GM12865 (cell line): ENCODE measurements at regions not wholly inside any gene's neighbourhood (a gene's known extent, or its start where the extent isn't known, plus 50 kb on each side); places are given as distances from the start of the nearest gene placed in this dataset.
"Not testable (repeated sequence)": the region's sequence is repeated elsewhere in the genome, so short reads cannot be mapped to it uniquely, and the experiment has no call there.

Experiments used
- DNase-seq: peaks from one replicate; pipeline ENCODE4 v3.0.0; 2010; ENCODE audit warnings: low read depth
- H3K4me3 ChIP-seq: 2 replicates; pipeline ENCODE4 v1.5.1; 2011; ENCODE audit warnings: mild to moderate bottlenecking, low read depth, low read length, control low read depth
- TF ChIP-seq, protein P1 (sequence below): IDR thresholded peaks from 2 replicates; pipeline ENCODE4 v1.5.1; 2011; ENCODE audit warnings: low read length, control low read depth, low read depth, inconsistent platforms; ENCODE audit not compliant: insufficient read depth; ENCODE audit errors: missing control alignments

DNA sequence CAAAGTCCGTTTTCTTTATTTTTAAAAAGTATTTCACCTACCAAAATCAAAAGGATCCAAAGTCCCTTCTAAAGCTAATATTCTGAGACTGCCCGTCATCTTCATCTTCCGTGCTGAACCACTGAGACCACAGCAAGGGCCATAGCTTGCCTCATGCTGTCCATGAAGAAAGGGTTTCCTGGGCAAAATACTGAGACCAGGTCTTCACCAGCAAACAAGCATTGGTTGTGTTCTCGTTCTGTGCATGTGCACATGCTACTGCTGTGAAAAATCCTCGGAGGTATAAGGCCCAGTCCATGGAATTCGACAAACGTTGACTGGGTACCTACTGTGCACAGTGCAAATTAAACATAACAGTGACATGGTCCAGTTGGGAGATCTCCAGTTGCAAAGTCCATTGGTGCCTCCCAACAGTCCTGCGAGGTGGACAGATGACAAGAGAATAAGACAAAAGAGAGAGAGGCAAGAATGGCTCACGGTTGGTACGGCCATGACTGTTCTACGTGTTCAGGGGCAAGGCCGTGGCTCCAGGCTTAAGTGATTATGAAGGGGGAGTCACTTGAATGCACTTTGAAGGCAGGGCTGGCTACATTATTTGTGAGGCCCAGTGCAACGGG is 192.6 kb upstream of the GLI2 start:
- no peak for DNase-seq
- TF ChIP-seq, protein P1, sequence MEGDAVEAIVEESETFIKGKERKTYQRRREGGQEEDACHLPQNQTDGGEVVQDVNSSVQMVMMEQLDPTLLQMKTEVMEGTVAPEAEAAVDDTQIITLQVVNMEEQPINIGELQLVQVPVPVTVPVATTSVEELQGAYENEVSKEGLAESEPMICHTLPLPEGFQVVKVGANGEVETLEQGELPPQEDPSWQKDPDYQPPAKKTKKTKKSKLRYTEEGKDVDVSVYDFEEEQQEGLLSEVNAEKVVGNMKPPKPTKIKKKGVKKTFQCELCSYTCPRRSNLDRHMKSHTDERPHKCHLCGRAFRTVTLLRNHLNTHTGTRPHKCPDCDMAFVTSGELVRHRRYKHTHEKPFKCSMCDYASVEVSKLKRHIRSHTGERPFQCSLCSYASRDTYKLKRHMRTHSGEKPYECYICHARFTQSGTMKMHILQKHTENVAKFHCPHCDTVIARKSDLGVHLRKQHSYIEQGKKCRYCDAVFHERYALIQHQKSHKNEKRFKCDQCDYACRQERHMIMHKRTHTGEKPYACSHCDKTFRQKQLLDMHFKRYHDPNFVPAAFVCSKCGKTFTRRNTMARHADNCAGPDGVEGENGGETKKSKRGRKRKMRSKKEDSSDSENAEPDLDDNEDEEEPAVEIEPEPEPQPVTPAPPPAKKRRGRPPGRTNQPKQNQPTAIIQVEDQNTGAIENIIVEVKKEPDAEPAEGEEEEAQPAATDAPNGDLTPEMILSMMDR, result no peak
- no peak overlapping the region for H3K4me3 ChIP-seq

DNA sequence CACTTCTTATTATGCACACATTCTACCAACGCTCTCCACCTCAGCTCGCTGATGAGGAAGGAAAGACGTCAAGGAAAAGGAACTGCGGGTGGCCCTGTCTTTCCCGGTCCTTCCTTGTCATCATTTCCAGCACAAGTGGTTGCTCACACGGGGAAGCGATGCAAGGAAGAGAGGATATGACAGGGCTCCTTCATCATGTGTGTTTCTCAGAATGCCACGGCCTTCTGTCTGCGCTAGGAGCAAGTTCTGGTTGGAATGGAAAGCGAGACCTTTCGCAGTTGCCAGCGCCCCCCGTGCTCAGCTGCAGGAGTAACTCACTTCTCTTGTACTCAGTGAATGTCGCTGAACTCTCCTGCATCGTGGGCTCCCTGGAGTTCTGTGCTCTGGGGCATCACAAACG is 191.8 kb upstream of the GLI2 start:
- TF ChIP-seq, protein P1, result no peak
- H3K4me3 ChIP-seq, result no peak overlapping the region
- DNase-seq, result no peak

DNA sequence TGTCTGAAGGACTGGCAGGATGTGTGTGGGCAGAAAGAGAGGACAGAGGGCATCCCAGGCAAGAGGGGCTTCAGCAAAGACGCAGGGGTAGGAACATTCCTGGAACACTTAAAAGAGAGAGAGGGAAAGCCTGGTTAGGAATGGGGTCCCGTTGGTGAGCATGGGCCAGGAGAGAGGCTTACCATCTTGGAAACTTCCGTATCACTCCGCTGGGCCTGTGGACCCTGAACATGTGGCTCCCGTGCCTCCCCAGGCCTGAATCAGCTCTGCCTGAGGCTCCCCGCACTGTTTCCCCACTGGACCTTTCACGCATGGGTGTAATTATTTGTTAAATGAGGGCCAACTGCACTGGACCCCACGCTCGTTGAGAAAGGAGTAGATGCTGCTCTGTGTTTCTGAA is 191.1 kb upstream of the GLI2 start:
- TF ChIP-seq, protein P1, result no peak
- no peak for DNase-seq
- H3K4me3 ChIP-seq, result no peak overlapping the region

DNA sequence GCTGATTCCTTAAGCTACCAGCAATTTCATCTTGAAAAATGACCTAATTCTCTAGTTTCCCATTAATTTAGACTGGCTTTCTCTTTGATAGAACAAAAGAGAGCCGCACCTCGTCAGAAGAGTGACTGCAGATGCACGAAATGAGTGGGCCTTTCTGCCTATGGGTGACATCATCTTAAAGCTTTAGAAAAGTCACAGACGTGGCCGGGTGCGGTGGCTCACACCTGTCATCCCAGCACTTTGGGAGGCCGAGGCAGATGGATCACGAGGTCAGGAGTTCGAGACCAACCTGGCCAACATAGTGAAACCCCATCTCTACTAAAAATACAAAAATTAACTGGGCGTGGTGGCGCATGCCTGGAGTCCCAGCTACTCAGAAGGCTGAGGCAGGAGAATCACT is 190.7 kb upstream of the GLI2 start:
- DNase-seq, H3K4me3 ChIP-seq: not testable (repeated sequence)

DNA sequence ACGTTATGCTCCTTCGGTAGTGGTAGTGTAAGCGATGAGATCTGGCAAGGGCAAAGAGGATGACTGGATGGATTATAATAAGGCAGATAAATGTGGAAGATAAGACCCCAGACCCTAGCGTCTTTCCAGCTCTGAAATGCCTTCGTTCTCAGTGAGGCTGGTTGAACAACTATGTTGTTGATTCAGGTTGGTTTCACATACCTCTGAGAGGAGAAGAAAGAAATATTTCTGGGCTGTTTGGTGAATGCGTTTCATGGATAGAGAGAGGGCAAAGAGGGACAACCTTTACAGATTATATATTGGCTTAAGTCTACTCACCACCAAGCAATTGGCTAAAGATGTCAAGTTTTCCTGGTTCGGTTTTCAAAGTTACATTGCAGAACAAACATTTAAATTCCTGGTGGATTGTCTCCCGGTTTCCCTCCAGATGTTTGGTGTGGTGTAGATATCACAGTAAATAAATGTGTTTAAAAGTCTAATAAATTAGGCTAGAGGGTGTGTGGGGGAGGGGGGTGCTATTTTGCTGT is 190.1 kb upstream of the GLI2 start:
- H3K4me3 ChIP-seq, result no peak overlapping the region
- no peak for DNase-seq
- TF ChIP-seq, protein P1, result no peak

DNA sequence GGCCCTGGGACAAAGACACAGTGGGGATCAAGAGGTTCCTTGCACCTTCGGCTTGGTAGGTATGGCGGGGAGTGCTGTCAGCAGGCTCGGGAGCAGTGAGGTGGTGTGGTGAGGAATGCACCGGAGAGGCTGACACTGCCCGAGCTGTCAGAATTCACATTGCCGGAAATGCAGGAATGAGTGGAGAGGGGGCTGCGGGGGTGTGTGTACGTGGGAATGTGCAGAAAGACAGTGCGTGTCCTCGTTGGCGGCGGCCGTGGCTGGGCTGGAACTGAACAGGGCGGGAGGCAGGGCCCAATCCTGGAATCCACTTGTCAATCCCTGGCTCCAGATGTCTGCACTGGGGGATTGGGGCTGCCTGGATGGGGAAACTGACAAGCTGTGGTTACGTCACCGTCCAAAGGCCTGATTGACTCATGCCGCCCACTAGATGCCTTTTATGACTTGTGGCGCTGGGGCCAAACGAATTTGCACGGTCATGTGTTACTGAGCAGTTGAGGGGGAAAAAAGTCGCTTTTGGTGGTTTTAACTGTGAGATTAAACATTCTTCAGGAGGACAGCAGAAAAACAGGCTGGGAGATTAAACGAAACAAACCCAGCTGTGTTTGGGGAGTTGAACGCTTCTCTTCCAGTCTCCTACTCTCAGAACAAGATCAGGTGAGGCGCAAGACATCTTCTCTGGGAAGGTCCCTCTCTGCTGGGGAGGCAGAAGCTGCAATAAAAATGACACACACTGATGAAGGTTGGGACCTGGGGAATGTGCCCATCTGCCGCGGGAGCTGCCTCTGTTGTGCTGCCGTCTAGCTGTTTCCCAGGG is 189.4 kb upstream of the GLI2 start:
- TF ChIP-seq, protein P1, result no peak
- no peak for DNase-seq
- no peak overlapping the region for H3K4me3 ChIP-seq

DNA sequence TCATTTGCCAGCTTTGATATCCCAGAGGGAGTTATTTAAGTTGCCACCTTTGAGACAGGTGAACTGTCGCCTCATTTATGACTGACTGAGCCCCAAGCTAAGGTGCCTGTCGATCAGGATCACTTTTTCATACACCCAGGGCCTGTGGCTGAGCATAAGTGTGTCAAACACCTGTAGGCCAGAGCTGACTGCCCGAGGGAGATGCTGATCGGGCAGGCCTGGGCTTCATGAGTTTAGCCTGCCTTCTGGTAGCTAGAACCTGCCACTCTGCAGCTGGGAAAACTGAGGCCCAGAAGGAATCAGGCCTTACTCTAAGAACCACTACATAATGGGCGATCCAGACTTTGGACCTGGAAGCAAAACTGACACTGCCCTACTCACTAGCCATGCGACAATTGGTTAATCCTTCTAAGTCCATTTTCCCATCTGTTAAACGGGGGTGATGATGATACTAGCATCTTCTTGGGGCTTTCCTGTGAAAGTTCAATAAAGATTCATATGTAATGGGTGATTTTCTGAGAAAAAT is 188.7 kb upstream of the GLI2 start:
- TF ChIP-seq, protein P1, result no peak
- H3K4me3 ChIP-seq, result no peak overlapping the region
- DNase-seq, result no peak
